LNCaP clone FGC (cell line): ENCODE measurements at regions not wholly inside any gene's neighbourhood (a gene's known extent, or its start where the extent isn't known, plus 50 kb on each side); places are given as distances from the start of the nearest gene placed in this dataset.

Source experiments
- DNase-seq: peaks from one replicate; pipeline ENCODE4 v3.0.0-alpha.2; 2011; ENCODE audit warnings: low read depth
- H3K4me3 ChIP-seq: 2 replicates; pipeline ENCODE4 v1.5.1; 2011; ENCODE audit warnings: mild to moderate bottlenecking, low read depth, low read length, control low read depth
- CTCF ChIP-seq: IDR thresholded peaks from 2 replicates; pipeline ENCODE4 v1.5.1; 2012; ENCODE audit warnings: mild to moderate bottlenecking; ENCODE audit not compliant: control insufficient read depth, insufficient read depth; ENCODE audit errors: extremely low read depth

GRCh38 chr5:9787861-9788600, 157.9 kb upstream of the TAS2R1 start:
- no peak for TF ChIP-seq CTCF
- DNase-seq: no peak
- H3K4me3 ChIP-seq: no peak overlapping the region

GRCh38 chr5:9786380-9787360, 156.5 kb upstream of the TAS2R1 start:
- no peak for DNase-seq
- H3K4me3 ChIP-seq: no peak overlapping the region
- TF ChIP-seq CTCF: no peak

- TF ChIP-seq CTCF: no peak
- no peak overlapping the region for H3K4me3 ChIP-seq
- no peak for DNase-seq
These were observed 155.6 kb upstream of the TAS2R1 start for GRCh38 chr5:9785751-9786150.

- no peak for DNase-seq
- TF ChIP-seq CTCF: no peak
- no peak overlapping the region for H3K4me3 ChIP-seq
These were observed 154.1 kb upstream of the TAS2R1 start for GRCh38 chr5:9784231-9784630.

- no peak for DNase-seq
- no peak overlapping the region for H3K4me3 ChIP-seq
- no peak for TF ChIP-seq CTCF
These were observed 152.8 kb upstream of the TAS2R1 start for GRCh38 chr5:9782826-9783560.

GRCh38 chr5:9781890-9782289, 151.7 kb upstream of the TAS2R1 start:
- no peak overlapping the region for H3K4me3 ChIP-seq
- TF ChIP-seq CTCF: no peak
- DNase-seq: no peak
